BLaER1 treated with 17β-estradiol and CSF1 and Interleukin-3, amounts not matched to agents 10 nM and 100 nM (cell line): ENCODE measurements at regions not wholly inside any gene's neighbourhood (a gene's known extent, or its start where the extent isn't known, plus 50 kb on each side); places are given as distances from the start of the nearest gene placed in this dataset.

Source experiments
- H3K27ac ChIP-seq, 11 experiments: shearing (Covaris generic); formaldehyde crosslinking; 2 replicates each; pipeline ENCODE4 v1.8.1; 2022
- H3K27me3 ChIP-seq, 11 experiments: shearing (Covaris generic); formaldehyde crosslinking; 2 replicates each; pipeline ENCODE4 v1.8.1; 2022
- H3K36me3 ChIP-seq, 11 experiments: shearing (Covaris generic); formaldehyde crosslinking; 2 replicates each; pipeline ENCODE4 v1.8.1; 2022
- H3K4me1 ChIP-seq, 10 experiments: shearing (Covaris generic); formaldehyde crosslinking; 2 replicates each; pipeline ENCODE4 v1.8.1; 2022
- H3K4me2 ChIP-seq, 11 experiments: shearing (Covaris generic); formaldehyde crosslinking; 2 replicates each; pipeline ENCODE4 v1.8.1; 2022
- H3K4me3 ChIP-seq, 10 experiments: shearing (Covaris generic); formaldehyde crosslinking; 2 replicates each; pipeline ENCODE4 v1.8.1; 2022
- H3K9ac ChIP-seq, 11 experiments: shearing (Covaris generic); formaldehyde crosslinking; 2 replicates each; pipeline ENCODE4 v1.8.1; 2022
- H3K9me3 ChIP-seq, 11 experiments: shearing (Covaris generic); formaldehyde crosslinking; replicated peaks in 1 of 11; 2 replicates each; pipeline ENCODE4 v1.8.1; 2022
- H4K20me1 ChIP-seq, 11 experiments: shearing (Covaris generic); formaldehyde crosslinking; 2 replicates each; pipeline ENCODE4 v1.8.1; 2022
- Cebpa-rat ChIP-seq, 11 experiments: shearing (Covaris generic); IDR thresholded peaks; 2 replicates each; pipeline ENCODE4 v1.8.1; 2022

DNA sequence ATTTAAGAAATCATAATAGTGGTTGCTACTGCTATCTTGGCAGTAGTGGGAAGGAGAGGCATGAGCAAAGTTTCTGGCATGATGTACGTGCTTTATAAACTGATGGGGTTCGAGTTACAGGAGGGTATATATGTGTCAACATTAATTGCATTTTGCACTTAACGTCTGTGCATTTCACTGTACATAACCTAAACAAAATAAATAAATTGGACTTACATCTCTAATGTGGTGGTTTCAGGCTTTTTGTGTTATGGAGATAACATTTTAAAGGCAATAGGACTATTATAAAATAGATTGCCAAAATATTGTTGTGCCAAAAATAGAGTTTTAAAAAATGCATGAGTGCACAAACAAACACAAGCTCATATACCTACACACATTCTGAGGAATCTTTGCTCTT lies 1001.1 kb upstream of the GJE1 start:
- no peak for TF ChIP-seq Cebpa-rat (IDR thresholded peaks at IDR 0.05)
- H3K4me3 ChIP-seq: no peak overlapping the region

DNA sequence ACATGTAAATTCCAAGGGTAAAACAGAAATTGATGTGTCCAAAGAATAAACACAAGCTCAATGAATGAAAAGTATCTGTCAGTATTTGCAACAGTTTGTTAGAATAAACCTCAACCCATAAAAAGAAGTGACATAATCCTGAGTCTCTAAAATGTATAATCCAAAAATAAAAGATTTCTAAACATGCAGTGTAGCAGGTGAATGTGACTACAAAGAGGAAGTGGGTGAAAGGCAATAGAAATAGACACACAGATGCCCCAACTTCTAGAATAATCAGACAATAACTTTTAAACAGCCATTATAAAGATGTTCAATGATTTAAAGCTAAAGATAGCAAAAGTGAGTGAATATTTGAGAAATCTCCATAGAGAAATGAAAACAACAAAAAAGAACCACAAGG lies 1009.2 kb upstream of the GJE1 start:
- no peak overlapping the region for H3K27ac ChIP-seq

More for the DNA sequence above, 1001.1 kb upstream of the GJE1 start:
- no peaks in the 10 kb centered on the region for H3K36me3 ChIP-seq
- no peak overlapping the region for H3K4me2 ChIP-seq
- H3K27ac ChIP-seq: no peak overlapping the region
- H3K9me3 ChIP-seq: no peaks in the 10 kb centered on the region
- H3K9ac ChIP-seq: no peak overlapping the region
- H3K4me1 ChIP-seq: no peaks in the 10 kb centered on the region
- no peaks in the 10 kb centered on the region for H4K20me1 ChIP-seq
- H3K27me3 ChIP-seq: no peaks in the 10 kb centered on the region

DNA sequence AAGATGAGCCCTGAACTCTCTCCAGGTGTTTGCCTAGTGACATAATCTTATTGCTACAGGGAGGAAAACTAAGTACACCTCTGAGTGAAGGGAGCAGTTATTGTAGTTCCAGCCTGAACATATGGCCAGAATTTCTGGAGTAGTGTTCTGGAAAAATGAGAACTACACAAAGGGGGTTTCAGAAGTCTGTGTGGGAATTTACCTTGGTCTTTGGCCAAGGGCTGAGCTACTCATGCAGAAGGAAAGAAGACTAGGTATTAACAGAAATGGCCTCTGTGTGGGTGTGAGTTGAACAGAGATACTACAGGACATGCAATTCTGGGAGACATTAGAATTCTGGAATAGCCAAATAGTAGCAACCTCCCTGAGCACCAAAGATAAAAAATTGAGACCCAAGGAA lies 1009.7 kb upstream of the GJE1 start:
- Histone ChIP-seq H3K27me3 (no peaks in the 10 kb centered on the region), H3K4me2 (no peak overlapping the region), H3K4me1 (no peaks in the 10 kb centered on the region), H3K9me3 (no peaks in the 10 kb centered on the region), H3K36me3 (no peaks in the 10 kb centered on the region), H3K27ac (no peak overlapping the region), H3K4me3 (no peak overlapping the region), H4K20me1 (no peaks in the 10 kb centered on the region), H3K9ac (no peak overlapping the region)
- TF ChIP-seq Cebpa-rat (IDR thresholded peaks at IDR 0.05): no peak

More for the DNA sequence above, 1009.2 kb upstream of the GJE1 start:
- H3K4me3 ChIP-seq: no peak overlapping the region
- no peaks in the 10 kb centered on the region for H4K20me1 ChIP-seq
- H3K9me3 ChIP-seq: no peaks in the 10 kb centered on the region
- no peak for TF ChIP-seq Cebpa-rat (IDR thresholded peaks at IDR 0.05)
- no peaks in the 10 kb centered on the region for H3K27me3 ChIP-seq
- H3K4me1 ChIP-seq: no peaks in the 10 kb centered on the region
- no peak overlapping the region for H3K9ac ChIP-seq
- H3K36me3 ChIP-seq: no peaks in the 10 kb centered on the region
- no peak overlapping the region for H3K4me2 ChIP-seq

DNA sequence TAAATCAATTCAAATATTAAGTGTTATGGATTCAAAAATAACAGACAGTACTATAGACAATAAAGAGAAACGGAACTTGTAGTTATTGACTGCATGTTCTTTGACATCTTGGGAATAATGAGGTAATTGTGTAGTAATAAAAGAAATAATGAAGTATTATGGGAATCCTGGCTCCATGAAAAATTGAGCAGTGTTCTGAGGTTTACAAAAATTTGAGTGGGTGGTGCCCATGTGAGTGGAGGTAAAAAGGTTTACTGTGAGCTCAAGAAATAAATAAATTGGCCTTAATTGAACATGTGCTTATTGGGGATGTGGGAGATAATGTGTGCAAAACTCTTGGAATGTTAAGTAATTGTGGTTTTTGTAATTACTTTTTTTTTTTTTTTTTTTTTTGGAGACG lies 1013.7 kb upstream of the GJE1 start:
- H4K20me1 ChIP-seq: no peaks in the 10 kb centered on the region
- H3K27ac ChIP-seq: no peak overlapping the region
- H3K9me3 ChIP-seq: no peaks in the 10 kb centered on the region
- no peaks in the 10 kb centered on the region for H3K27me3 ChIP-seq
- no peak overlapping the region for H3K9ac ChIP-seq
- H3K4me2 ChIP-seq: no peak overlapping the region
- no peak overlapping the region for H3K4me3 ChIP-seq
- no peaks in the 10 kb centered on the region for H3K36me3 ChIP-seq
- no peaks in the 10 kb centered on the region for H3K4me1 ChIP-seq
- TF ChIP-seq Cebpa-rat (IDR thresholded peaks at IDR 0.05): no peak

DNA sequence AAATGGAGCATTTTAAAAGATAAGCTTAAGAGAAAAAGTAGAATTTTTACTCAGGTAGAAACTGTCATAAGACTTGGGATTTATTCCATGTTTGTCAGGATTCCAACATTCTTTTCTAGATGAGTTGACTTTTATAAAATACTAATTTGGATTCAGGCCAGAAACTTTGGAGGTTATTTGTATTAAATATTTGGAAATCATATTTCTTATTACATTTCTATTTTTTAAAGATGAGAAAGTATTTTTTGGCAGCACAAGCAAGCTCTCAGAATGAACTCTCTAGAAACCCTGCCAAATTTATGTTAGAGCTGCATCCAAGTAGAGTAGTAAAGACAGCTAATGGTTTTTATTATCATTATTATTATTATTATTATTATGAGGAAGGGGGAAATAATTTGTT lies 1014.9 kb upstream of the GJE1 start:
- Histone ChIP-seq H3K9ac (no peak overlapping the region), H3K27ac (no peak overlapping the region), H3K4me1 (no peaks in the 10 kb centered on the region), H3K27me3 (no peaks in the 10 kb centered on the region), H4K20me1 (no peaks in the 10 kb centered on the region), H3K9me3 (no peaks in the 10 kb centered on the region), H3K36me3 (no peaks in the 10 kb centered on the region), H3K4me3 (no peak overlapping the region), H3K4me2 (no peak overlapping the region)
- TF ChIP-seq Cebpa-rat (IDR thresholded peaks at IDR 0.05): no peak

DNA sequence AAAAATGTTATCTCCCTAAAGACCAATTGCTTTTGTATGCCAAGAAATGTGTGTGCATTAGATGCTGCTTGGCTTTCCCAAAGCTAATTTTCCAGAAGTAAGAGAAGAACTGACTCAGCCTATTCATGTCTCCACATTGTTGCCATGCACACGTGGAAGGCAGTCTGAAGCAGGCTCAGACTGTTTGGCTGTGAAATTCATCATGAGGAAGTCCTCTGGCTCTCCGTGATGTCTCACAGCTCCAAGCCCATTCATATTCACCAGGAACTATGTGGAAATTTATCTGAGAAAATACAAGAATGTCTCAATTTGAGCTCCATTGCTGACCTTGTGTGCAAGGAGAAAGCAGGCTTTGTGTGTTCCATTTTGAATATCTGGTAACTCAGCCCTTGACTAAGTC lies 1022.2 kb upstream of the GJE1 start:
- no peak overlapping the region for H3K4me3 ChIP-seq
- no peak for TF ChIP-seq Cebpa-rat (IDR thresholded peaks at IDR 0.05)
- peaks cover 2 to 12% (median 3%) of the 10 kb centered on the region in 10 experiments; a peak in 8 of 20 replicates for H3K4me1 ChIP-seq
- H3K27ac ChIP-seq: no peak overlapping the region
- no peak overlapping the region for H3K9ac ChIP-seq
- no peaks in the 10 kb centered on the region for H3K27me3 ChIP-seq
- no peaks in the 10 kb centered on the region for H3K36me3 ChIP-seq
- H4K20me1 ChIP-seq: no peaks in the 10 kb centered on the region
- H3K9me3 ChIP-seq: no peaks in the 10 kb centered on the region
- no peak overlapping the region for H3K4me2 ChIP-seq

DNA sequence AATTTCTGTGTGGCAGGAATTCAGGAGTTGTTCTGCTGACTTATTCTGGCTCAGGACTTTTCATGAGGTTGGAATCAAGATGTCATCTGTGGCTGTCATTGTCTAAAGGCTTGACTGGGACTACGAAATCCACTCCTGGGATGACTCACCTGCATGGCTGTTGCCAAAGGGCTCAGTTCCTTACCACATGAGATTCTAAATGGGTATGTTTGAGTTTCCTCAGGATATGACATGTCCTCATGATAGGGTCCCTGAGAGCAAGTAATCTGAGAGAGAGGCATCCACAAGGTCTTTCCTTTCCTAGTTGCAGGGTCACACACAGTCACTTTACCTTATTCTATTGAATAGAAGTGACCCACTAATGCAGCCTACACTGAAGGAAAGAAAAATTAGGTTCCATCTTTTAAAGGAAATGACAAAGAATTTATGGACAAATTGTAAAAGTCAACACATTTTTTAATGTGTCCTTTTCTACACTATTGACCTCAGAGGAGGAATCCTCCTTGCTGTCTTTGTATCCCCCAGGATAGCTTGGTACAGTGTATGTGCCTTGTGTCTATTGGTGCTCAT lies 1025.0 kb upstream of the GJE1 start:
- no peak for TF ChIP-seq Cebpa-rat (IDR thresholded peaks at IDR 0.05)

DNA sequence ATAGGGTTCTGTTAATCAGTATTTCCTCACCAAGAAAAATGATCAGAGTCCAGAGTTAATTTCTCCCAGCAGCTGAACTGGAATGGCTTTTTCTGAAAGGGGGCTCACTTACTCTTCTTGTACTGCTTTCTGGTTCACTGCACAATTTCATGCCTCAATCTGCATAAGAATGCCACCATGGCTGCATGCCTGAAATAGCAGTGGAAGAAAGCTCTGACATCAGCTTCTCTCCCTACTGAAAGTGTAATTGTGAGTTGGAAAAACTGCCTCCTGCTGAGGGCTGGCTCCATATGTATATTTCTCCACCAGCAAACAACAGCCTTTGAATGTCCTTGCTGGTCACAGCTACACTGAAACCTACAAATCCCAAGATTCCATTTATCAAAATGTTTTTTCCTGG lies 1027.2 kb upstream of the GJE1 start:
- no peak for TF ChIP-seq Cebpa-rat (IDR thresholded peaks at IDR 0.05)
- peak overlapping the region in 4 of 11 experiments; percentile 4 to 36 (median 17); a peak in 3 of 22 replicates for H3K4me2 ChIP-seq
- H3K27me3 ChIP-seq: no peaks in the 10 kb centered on the region
- H3K36me3 ChIP-seq: no peaks in the 10 kb centered on the region
- H4K20me1 ChIP-seq: no peaks in the 10 kb centered on the region
- H3K27ac ChIP-seq: no peak overlapping the region
- H3K4me1 ChIP-seq: peaks cover 0 to 12% (median 6%) of the 10 kb centered on the region in 10 experiments; a peak in 6 of 20 replicates
- H3K9ac ChIP-seq: no peak overlapping the region
- H3K4me3 ChIP-seq: no peak overlapping the region
- peaks cover 0 to 7% (median 0%) of the 10 kb centered on the region in 11 experiments; a peak in 5 of 22 replicates for H3K9me3 ChIP-seq

More for the DNA sequence above, 1025.0 kb upstream of the GJE1 start:
- H3K27ac ChIP-seq: no peak overlapping the region
- peak overlapping the region in 3 of 11 experiments; percentile 0 to 9 (median 5); a peak in 1 of 22 replicates for H3K4me2 ChIP-seq
- no peaks in the 10 kb centered on the region for H3K36me3 ChIP-seq
- peaks cover 0 to 7% (median 0%) of the 10 kb centered on the region in 11 experiments; a peak in 5 of 22 replicates for H3K9me3 ChIP-seq
- H3K27me3 ChIP-seq: no peaks in the 10 kb centered on the region
- H3K4me3 ChIP-seq: no peak overlapping the region
- H3K9ac ChIP-seq: no peak overlapping the region
- H3K4me1 ChIP-seq: peaks cover 4 to 12% (median 6%) of the 10 kb centered on the region in 10 experiments; a peak in 8 of 20 replicates
- H4K20me1 ChIP-seq: no peaks in the 10 kb centered on the region

DNA sequence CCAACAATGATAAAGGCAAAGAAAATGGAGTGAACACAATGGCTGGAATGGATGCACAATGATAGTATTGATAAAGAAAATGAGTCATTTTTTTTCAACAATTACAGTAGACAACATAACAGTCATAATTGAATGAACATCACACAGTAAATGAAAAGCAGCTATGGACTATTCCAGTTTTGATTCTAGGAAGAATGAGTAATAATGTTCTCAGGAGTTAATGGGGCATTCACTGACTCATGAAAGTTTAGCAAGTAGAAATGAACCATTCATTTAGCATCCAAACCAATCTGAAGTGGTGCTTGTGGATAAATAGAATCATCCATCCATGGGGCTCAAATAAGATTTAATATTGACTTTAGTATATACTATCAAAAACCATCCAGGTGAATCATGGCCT lies 1029.5 kb upstream of the GJE1 start:
- H3K9ac ChIP-seq: no peak overlapping the region
- no peak overlapping the region for H3K27ac ChIP-seq
- H4K20me1 ChIP-seq: no peaks in the 10 kb centered on the region
- no peaks in the 10 kb centered on the region for H3K27me3 ChIP-seq
- H3K4me3 ChIP-seq: no peak overlapping the region
- peaks cover 0 to 7% (median 0%) of the 10 kb centered on the region in 11 experiments; a peak in 5 of 22 replicates for H3K9me3 ChIP-seq
- no peak overlapping the region for H3K4me2 ChIP-seq
- no peaks in the 10 kb centered on the region for H3K36me3 ChIP-seq
- TF ChIP-seq Cebpa-rat (IDR thresholded peaks at IDR 0.05): no peak
- H3K4me1 ChIP-seq: peaks cover 0 to 12% (median 6%) of the 10 kb centered on the region in 10 experiments; a peak in 6 of 20 replicates

DNA sequence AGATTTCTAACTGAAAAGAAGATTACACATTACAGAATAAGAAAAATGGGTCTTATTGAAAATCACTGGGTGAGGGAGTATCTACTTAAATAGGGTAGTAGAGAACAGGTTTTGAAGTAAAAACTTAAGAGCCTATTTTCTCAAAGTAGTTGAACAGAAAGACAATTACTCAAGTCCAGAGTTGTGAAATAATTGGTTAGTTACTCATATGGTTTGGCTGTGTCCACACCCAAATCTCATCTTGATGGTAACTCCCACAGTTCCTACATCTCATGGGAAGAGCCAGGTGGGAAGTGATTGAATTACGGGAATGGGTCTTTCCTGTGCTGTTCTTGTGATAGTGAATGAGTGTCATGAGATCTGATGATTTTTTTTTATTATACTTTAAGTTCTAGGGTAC lies 1035.3 kb upstream of the GJE1 start:
- Histone ChIP-seq H3K9ac (no peak overlapping the region), H3K27me3 (no peaks in the 10 kb centered on the region)

More for the DNA sequence above, 1035.3 kb upstream of the GJE1 start:
- TF ChIP-seq Cebpa-rat (IDR thresholded peaks at IDR 0.05): no peak
- H3K27ac ChIP-seq: no peak overlapping the region
- H3K4me2 ChIP-seq: no peak overlapping the region
- H3K9me3 ChIP-seq: 0 out of 22 replicates have a peak, but pooled peaks cover 0 to 5% (median 0%) of the 10 kb centered on the region in 11 experiments
- no peak overlapping the region for H3K4me3 ChIP-seq
- H4K20me1 ChIP-seq: no peaks in the 10 kb centered on the region
- no peaks in the 10 kb centered on the region for H3K36me3 ChIP-seq
- peaks cover 0 to 4% (median 0%) of the 10 kb centered on the region in 10 experiments; a peak in 4 of 20 replicates for H3K4me1 ChIP-seq
